WTC11 (cell line): ENCODE measurements at regions not wholly inside any gene's neighbourhood (a gene's known extent, or its start where the extent isn't known, plus 50 kb on each side); places are given as distances from the start of the nearest gene placed in this dataset.

ENCODE experiments used
- CTCF ChIP-seq: fragments of 200-600 bp; IDR thresholded peaks from 2 replicates; pipeline ENCODE4 v1.8.0; 2022; ENCODE audit warnings: antibody characterized with exemption
- MAX ChIP-seq: sonication (generic); formaldehyde crosslinking; IDR thresholded peaks from 2 replicates; pipeline ENCODE4 v1.8.0; 2022; ENCODE audit warnings: mild to moderate bottlenecking, missing genetic modification reagents

GRCh38 chr2:234272069-234272850, 221.8 kb downstream of the SPP2 start:
- TF ChIP-seq MAX (CRISPR knock-in tag) (no peak), CTCF (no peak)
